HEK293 (cell line): ENCODE measurements at regions not wholly inside any gene's neighbourhood (a gene's known extent, or its start where the extent isn't known, plus 50 kb on each side); places are given as distances from the start of the nearest gene placed in this dataset.
"Not testable (repeated sequence)": the region's sequence is repeated elsewhere in the genome, so short reads cannot be mapped to it uniquely, and the experiment has no call there.

Experiments used
- CTCF ChIA-PET: fragments of 350-600 bp; formaldehyde crosslinking; extraction: SDS; loops from one replicate; lab custom pipeline; 2021; ENCODE audit warnings: antibody characterized with exemption; lab: Yijun Ruan, JAX
- POLR2A ChIA-PET: fragments of 300-600 bp; formaldehyde crosslinking; extraction: SDS; loops from one replicate; lab custom pipeline; 2020; ENCODE audit warnings: antibody characterized with exemption, inconsistent platforms; lab: Yijun Ruan, JAX
- H3K27ac ChIP-seq: fragments of 200-500 bp; sonication (Bioruptor generic); 2 replicates; pipeline ENCODE4 v1.5.1; 2014; ENCODE audit warnings: low read depth, low read length, control low read depth, inconsistent platforms; ENCODE audit errors: extremely low read depth
- H3K36me3 ChIP-seq, 2 experiments: fragments of 200-500 bp in 1 of 2; sonication (Bioruptor generic) in 1 of 2; 1 replicate in 1 of 2; 2 replicates in 1 of 2; pipeline ENCODE4 v1.5.1; 2014 to 2017; ENCODE audit warnings: inconsistent platforms in 2 of 2, low read length in 2 of 2; ENCODE audit not compliant: control insufficient read depth in 2 of 2, insufficient read depth in 1 of 2
- H3K4me1 ChIP-seq: fragments of 200-500 bp; sonication (Bioruptor generic); 2 replicates; pipeline ENCODE4 v1.5.1; 2014; ENCODE audit warnings: mild to moderate bottlenecking, low read length, inconsistent platforms; ENCODE audit not compliant: control insufficient read depth, insufficient read depth
- H3K4me3 ChIP-seq: 2 replicates; pipeline ENCODE4 v1.5.1; 2011; ENCODE audit warnings: low read depth, mild to moderate bottlenecking, control low read depth, low read length, moderate library complexity
- H3K9me3 ChIP-seq: fragments of 200-500 bp; sonication (Bioruptor generic); 2 replicates; pipeline ENCODE4 v1.5.1; 2014; ENCODE audit warnings: low read depth, low read length, inconsistent platforms; ENCODE audit not compliant: control insufficient read depth, insufficient read depth
- BCL11A ChIP-seq: fragments of 450-650 bp; formaldehyde crosslinking; IDR thresholded peaks from 2 replicates; pipeline ENCODE4 v1.5.1; 2016; ENCODE audit warnings: low read depth, missing biosample characterization, missing genetic modification characterization
- EGR2 ChIP-seq: fragments of 450-650 bp; formaldehyde crosslinking; IDR thresholded peaks from 2 replicates; pipeline ENCODE4 v1.5.1; 2016; ENCODE audit warnings: low read depth, missing biosample characterization, missing genetic modification characterization
- KLF16 ChIP-seq: fragments of 450-650 bp; formaldehyde crosslinking; IDR thresholded peaks from 2 replicates; pipeline ENCODE4 v1.5.1; 2017; ENCODE audit warnings: missing biosample characterization, missing genetic modification characterization
- KLF9 ChIP-seq: fragments of 450-650 bp; formaldehyde crosslinking; IDR thresholded peaks from 2 replicates; pipeline ENCODE4 v1.5.1; 2016; ENCODE audit warnings: missing biosample characterization, missing genetic modification characterization, low read depth
- MZF1 ChIP-seq: fragments of 450-650 bp; formaldehyde crosslinking; IDR thresholded peaks from 2 replicates; pipeline ENCODE4 v1.5.1; 2017; ENCODE audit warnings: missing biosample characterization, missing genetic modification characterization, borderline replicate concordance
- SP3 ChIP-seq: fragments of 450-650 bp; formaldehyde crosslinking; IDR thresholded peaks from 2 replicates; pipeline ENCODE4 v1.5.1; 2016; ENCODE audit warnings: missing biosample characterization, missing genetic modification characterization
- ZBTB20 ChIP-seq: fragments of 450-650 bp; formaldehyde crosslinking; IDR thresholded peaks from 2 replicates; pipeline ENCODE4 v1.5.1; 2016; ENCODE audit warnings: missing biosample characterization, missing genetic modification characterization
- ZBTB21 ChIP-seq: fragments of 450-650 bp; formaldehyde crosslinking; IDR thresholded peaks from 2 replicates; pipeline ENCODE4 v1.5.1; 2017; ENCODE audit warnings: missing biosample characterization, missing genetic modification characterization
- ZBTB8A ChIP-seq: fragments of 450-650 bp; formaldehyde crosslinking; IDR thresholded peaks from 2 replicates; pipeline ENCODE4 v1.5.1; 2016; ENCODE audit warnings: missing biosample characterization, missing genetic modification characterization
- ZFP37 ChIP-seq: fragments of 450-650 bp; formaldehyde crosslinking; IDR thresholded peaks from 2 replicates; pipeline ENCODE4 v1.5.1; 2016; ENCODE audit warnings: missing biosample characterization, missing genetic modification characterization
- ZFP41 ChIP-seq: fragments of 450-650 bp; formaldehyde crosslinking; IDR thresholded peaks from 2 replicates; pipeline ENCODE4 v1.5.1; 2016; ENCODE audit warnings: missing biosample characterization, missing genetic modification characterization, borderline replicate concordance
- ZNF112 ChIP-seq: fragments of 450-650 bp; formaldehyde crosslinking; IDR thresholded peaks from 2 replicates; pipeline ENCODE4 v1.5.0; 2017; ENCODE audit warnings: missing biosample characterization, missing genetic modification characterization
- ZNF404 ChIP-seq: fragments of 450-650 bp; formaldehyde crosslinking; IDR thresholded peaks from 2 replicates; pipeline ENCODE4 v1.5.1; 2017; ENCODE audit warnings: missing biosample characterization, missing genetic modification characterization
- ZNF529 ChIP-seq: fragments of 450-650 bp; formaldehyde crosslinking; IDR thresholded peaks from 2 replicates; pipeline ENCODE4 v1.5.1; 2017; ENCODE audit warnings: missing genetic modification characterization, missing biosample characterization; ENCODE audit not compliant: insufficient replicate concordance
- ZNF600 ChIP-seq: fragments of 450-650 bp; formaldehyde crosslinking; IDR thresholded peaks from 2 replicates; pipeline ENCODE4 v1.5.1; 2016; ENCODE audit warnings: missing biosample characterization, missing genetic modification characterization
- ZNF610 ChIP-seq: fragments of 450-650 bp; formaldehyde crosslinking; IDR thresholded peaks from 2 replicates; pipeline ENCODE4 v1.5.1; 2016; ENCODE audit warnings: missing biosample characterization, missing genetic modification characterization, borderline replicate concordance
- ZNF626 ChIP-seq: fragments of 450-650 bp; sonication (Bioruptor Pico); formaldehyde crosslinking; IDR thresholded peaks from 2 replicates; pipeline ENCODE4 v1.5.1; 2018; ENCODE audit warnings: missing biosample characterization, missing genetic modification characterization, inconsistent platforms
- ZNF701 ChIP-seq: fragments of 450-650 bp; formaldehyde crosslinking; IDR thresholded peaks from 2 replicates; pipeline ENCODE4 v1.5.1; 2016; ENCODE audit warnings: missing biosample characterization, missing genetic modification characterization
- ZSCAN16 ChIP-seq: fragments of 450-650 bp; formaldehyde crosslinking; IDR thresholded peaks from 2 replicates; pipeline ENCODE4 v1.5.1; 2016; ENCODE audit warnings: missing biosample characterization, missing genetic modification characterization
- TF ChIP-seq, protein P1 (sequence below): fragments of 450-650 bp; formaldehyde crosslinking; IDR thresholded peaks from 2 replicates; pipeline ENCODE4 v1.5.0; 2017; ENCODE audit warnings: missing biosample characterization, missing genetic modification characterization, borderline replicate concordance
- TF ChIP-seq, protein P2 (sequence below): fragments of 450-650 bp; formaldehyde crosslinking; IDR thresholded peaks from 2 replicates; pipeline ENCODE4 v1.5.1; 2016; ENCODE audit warnings: missing biosample characterization, missing genetic modification characterization
- TF ChIP-seq, protein P3 (sequence below): fragments of 450-650 bp; formaldehyde crosslinking; IDR thresholded peaks from 2 replicates; pipeline ENCODE4 v1.5.1; 2016; ENCODE audit warnings: missing biosample characterization, missing genetic modification characterization
- TF ChIP-seq, protein P4 (sequence below): fragments of 450-650 bp; formaldehyde crosslinking; conservative IDR thresholded peaks from 2 replicates; pipeline ENCODE4 v1.5.1; 2016; ENCODE audit warnings: low read depth, missing biosample characterization, missing genetic modification characterization

DNA sequence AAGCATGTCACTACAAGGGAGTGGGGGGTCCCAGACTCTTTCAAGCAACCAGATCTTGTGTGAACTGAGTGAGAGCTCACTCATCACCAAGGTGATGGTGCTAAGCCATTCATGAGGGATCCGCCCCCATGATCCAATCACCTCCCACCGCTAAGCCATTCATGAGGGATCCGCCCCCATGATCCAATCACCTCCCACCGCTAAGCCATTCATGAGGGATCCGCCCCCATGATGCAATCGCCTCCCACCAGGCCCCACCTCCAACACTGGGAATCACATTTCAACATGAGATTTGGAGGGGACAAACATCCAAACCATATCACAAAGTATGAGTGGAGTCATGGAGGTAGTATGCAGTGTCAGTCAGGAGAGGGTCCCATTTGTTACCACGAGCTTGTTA lies 64.8 kb upstream of the PROKR2 start:
- H3K4me1 ChIP-seq, POLR2A ChIA-PET, H3K4me3 ChIP-seq, H3K36me3 ChIP-seq, H3K9me3 ChIP-seq, H3K27ac ChIP-seq: not testable (repeated sequence)
- CTCF ChIA-PET, result interaction anchor here (1.0 kb wide), 1 partner anchor 21 kb away, joined by 4 read pairs; no protein-coding TSS in a partner anchor
- TF ChIP-seq EGR2 (tag by site-specific recombination), result peak; percentile 51; the same call in 1 of the 2 replicates

DNA sequence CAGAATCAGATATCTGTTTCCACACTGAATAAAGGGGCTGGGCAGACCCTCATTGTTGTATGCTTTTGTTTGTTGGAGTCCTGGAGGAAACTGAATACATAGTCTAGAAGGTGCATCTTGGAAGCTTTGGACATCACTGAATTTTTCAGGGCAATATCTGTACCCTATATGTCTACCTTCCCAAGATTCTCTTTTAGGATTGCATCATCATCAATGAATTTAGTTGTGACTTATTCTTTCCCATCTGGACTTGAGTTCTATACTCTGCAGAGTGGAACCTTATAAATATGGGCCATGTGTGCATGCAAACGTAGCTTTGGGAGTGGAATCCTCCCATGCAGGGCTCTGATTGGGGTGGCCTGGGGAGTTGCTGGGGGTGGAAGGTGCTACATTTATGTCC lies 60.7 kb upstream of the PROKR2 start:
- CTCF ChIA-PET, result interaction anchor here (1.1 to 2.2 kb wide), 2 partner anchors 71 to 172 kb away, joined by 5 read pairs; no protein-coding TSS in a partner anchor
- H3K4me3 ChIP-seq, result no peak overlapping the region

DNA sequence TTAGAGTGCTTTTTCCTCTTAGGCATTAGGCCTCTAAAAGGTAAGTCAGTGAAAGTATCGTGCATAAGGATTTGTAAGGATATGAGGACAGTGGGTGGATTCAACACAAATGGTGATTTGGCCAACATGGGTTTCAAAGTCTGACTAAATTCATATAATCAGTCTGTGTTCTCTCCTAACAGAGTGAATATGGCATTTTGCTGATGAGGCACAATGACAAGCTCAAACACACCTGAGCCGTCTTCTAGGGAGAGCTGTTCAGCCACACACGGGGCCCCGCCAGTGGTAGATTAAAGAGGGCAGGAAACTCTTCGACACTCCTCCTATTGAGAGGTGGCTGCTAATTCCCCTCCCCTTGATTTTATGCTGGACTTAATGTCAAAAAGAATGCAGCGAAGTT lies 59.5 kb upstream of the PROKR2 start:
- CTCF ChIA-PET, result interaction anchor here (0.6 to 2.2 kb wide), 2 partner anchors 72 to 126 kb away, joined by 3 to 5 read pairs; no protein-coding TSS in a partner anchor
- POLR2A ChIA-PET, result no interaction called here
- Histone ChIP-seq H3K36me3 (no peaks in the 10 kb centered on the region), H3K4me1 (no peaks in the 10 kb centered on the region), H3K4me3 (no peak overlapping the region), H3K9me3 (no peaks in the 10 kb centered on the region), H3K27ac (no peak overlapping the region)
- TF ChIP-seq ZBTB8A (tag by site-specific recombination) (no peak), BCL11A (tag by site-specific recombination) (no peak), ZNF701 (tag by site-specific recombination) (no peak), ZSCAN16 (tag by site-specific recombination) (no peak), ZNF112 (tag by site-specific recombination) (no peak), ZNF529 (tag by site-specific recombination) (no peak)
- TF ChIP-seq, protein P1, sequence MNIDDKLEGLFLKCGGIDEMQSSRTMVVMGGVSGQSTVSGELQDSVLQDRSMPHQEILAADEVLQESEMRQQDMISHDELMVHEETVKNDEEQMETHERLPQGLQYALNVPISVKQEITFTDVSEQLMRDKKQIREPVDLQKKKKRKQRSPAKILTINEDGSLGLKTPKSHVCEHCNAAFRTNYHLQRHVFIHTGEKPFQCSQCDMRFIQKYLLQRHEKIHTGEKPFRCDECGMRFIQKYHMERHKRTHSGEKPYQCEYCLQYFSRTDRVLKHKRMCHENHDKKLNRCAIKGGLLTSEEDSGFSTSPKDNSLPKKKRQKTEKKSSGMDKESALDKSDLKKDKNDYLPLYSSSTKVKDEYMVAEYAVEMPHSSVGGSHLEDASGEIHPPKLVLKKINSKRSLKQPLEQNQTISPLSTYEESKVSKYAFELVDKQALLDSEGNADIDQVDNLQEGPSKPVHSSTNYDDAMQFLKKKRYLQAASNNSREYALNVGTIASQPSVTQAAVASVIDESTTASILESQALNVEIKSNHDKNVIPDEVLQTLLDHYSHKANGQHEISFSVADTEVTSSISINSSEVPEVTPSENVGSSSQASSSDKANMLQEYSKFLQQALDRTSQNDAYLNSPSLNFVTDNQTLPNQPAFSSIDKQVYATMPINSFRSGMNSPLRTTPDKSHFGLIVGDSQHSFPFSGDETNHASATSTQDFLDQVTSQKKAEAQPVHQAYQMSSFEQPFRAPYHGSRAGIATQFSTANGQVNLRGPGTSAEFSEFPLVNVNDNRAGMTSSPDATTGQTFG (tag by site-specific recombination), result no peak
- TF ChIP-seq, protein P2, sequence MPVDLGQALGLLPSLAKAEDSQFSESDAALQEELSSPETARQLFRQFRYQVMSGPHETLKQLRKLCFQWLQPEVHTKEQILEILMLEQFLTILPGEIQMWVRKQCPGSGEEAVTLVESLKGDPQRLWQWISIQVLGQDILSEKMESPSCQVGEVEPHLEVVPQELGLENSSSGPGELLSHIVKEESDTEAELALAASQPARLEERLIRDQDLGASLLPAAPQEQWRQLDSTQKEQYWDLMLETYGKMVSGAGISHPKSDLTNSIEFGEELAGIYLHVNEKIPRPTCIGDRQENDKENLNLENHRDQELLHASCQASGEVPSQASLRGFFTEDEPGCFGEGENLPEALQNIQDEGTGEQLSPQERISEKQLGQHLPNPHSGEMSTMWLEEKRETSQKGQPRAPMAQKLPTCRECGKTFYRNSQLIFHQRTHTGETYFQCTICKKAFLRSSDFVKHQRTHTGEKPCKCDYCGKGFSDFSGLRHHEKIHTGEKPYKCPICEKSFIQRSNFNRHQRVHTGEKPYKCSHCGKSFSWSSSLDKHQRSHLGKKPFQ (tag by site-specific recombination), result no peak

More for the DNA sequence above, 60.7 kb upstream of the PROKR2 start:
- POLR2A ChIA-PET, result no interaction called here
- no peak overlapping the region for H3K27ac ChIP-seq
- H3K36me3 ChIP-seq, result no peaks in the 10 kb centered on the region
- TF ChIP-seq ZNF600 (no peak), SP3 (tag by site-specific recombination) (no peak), ZNF404 (tag by site-specific recombination) (no peak), ZFP41 (tag by site-specific recombination) (no peak), KLF9 (tag by site-specific recombination) (no peak), ZNF626 (tag by site-specific recombination) (no peak), ZBTB20 (tag by site-specific recombination) (no peak), ZFP37 (no peak), ZNF610 (no peak), KLF16 (tag by site-specific recombination) (no peak), ZNF529 (tag by site-specific recombination) (no peak), ZBTB21 (tag by site-specific recombination) (no peak), MZF1 (tag by site-specific recombination) (no peak)
- TF ChIP-seq, protein P3, sequence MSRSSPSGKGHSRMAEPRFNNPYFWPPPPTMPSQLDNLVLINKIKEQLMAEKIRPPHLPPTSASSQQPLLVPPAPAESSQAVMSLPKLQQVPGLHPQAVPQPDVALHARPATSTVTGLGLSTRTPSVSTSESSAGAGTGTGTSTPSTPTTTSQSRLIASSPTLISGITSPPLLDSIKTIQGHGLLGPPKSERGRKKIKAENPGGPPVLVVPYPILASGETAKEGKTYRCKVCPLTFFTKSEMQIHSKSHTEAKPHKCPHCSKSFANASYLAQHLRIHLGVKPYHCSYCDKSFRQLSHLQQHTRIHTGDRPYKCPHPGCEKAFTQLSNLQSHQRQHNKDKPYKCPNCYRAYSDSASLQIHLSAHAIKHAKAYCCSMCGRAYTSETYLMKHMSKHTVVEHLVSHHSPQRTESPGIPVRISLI (tag by site-specific recombination), result no peak
- TF ChIP-seq, protein P4, sequence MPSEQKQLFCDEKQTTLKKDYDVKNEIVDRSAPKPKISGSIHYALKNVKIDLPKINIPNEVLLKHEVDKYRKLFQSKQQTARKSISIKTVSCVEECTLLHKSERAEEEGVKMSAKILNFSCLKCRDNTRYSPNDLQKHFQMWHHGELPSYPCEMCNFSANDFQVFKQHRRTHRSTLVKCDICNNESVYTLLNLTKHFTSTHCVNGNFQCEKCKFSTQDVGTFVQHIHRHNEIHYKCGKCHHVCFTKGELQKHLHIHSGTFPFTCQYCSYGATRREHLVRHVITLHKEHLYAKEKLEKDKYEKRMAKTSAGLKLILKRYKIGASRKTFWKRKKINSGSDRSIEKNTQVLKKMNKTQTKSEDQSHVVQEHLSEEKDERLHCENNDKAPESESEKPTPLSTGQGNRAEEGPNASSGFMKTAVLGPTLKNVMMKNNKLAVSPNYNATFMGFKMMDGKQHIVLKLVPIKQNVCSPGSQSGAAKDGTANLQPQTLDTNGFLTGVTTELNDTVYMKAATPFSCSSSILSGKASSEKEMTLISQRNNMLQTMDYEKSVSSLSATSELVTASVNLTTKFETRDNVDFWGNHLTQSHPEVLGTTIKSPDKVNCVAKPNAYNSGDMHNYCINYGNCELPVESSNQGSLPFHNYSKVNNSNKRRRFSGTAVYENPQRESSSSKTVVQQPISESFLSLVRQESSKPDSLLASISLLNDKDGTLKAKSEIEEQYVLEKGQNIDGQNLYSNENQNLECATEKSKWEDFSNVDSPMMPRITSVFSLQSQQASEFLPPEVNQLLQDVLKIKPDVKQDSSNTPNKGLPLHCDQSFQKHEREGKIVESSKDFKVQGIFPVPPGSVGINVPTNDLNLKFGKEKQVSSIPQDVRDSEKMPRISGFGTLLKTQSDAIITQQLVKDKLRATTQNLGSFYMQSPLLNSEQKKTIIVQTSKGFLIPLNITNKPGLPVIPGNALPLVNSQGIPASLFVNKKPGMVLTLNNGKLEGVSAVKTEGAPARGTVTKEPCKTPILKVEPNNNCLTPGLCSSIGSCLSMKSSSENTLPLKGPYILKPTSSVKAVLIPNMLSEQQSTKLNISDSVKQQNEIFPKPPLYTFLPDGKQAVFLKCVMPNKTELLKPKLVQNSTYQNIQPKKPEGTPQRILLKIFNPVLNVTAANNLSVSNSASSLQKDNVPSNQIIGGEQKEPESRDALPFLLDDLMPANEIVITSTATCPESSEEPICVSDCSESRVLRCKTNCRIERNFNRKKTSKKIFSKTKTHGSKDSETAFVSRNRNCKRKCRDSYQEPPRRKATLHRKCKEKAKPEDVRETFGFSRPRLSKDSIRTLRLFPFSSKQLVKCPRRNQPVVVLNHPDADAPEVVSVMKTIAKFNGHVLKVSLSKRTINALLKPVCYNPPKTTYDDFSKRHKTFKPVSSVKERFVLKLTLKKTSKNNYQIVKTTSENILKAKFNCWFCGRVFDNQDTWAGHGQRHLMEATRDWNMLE, result no peak
- TF ChIP-seq, all 188 proteins: peak for 0
- H3K4me1 ChIP-seq, result no peaks in the 10 kb centered on the region
- no peaks in the 10 kb centered on the region for H3K9me3 ChIP-seq
